DMS53 treated with DMSO at 0.1 percent for 48 hours (cell line): ENCODE measurements at regions not wholly inside any gene's neighbourhood (a gene's known extent, or its start where the extent isn't known, plus 50 kb on each side); places are given as distances from the start of the nearest gene placed in this dataset.

ENCODE experiments used
- DNase-seq: peaks from one replicate; lab custom pipeline; 2025; ENCODE audit not compliant: unreplicated experiment; lab: John Stamatoyannopoulos, UW

- no peak for DNase-seq
These were observed 156.6 kb upstream of the OPRM1 start for GRCh38 chr6:153882411-153882810.

DNA sequence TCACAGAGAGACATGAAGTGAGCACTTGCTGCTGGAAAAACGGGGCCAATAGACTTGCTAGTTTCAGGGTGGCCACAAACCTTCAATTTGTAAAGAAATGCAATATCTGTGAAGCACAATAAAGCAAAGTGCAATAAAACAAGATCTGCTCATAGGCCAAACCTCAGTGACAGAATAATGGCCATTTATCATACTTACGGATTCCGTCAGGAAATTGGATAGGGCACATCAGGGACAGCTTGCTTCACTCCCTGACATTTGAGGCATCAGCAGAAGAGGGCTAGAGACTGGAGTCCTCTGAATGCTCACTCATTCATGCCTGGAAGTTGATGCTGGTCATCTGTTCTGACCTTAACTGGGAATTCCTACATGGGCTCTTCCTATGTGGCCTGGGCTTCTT lies 165.5 kb upstream of the OPRM1 start:
- no peak for DNase-seq

DNA sequence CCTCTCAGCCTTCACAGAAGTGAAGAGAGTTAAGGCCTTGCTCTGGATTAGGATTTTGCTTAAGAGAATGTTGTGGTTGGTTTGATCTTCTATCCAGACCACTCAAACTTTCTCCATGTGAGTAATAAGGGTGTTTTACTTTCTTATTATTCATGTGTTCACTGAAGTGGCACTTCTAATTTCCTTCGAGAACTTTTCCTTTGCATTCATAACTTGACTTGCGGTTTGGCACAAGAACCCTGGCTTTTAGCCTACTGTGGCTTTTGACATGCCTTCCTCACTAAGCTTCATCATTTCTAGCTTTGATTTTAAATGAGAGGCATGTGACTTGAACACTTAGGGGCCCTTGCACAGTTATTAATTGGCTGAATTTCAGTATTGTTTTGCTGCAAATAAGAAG lies 166.1 kb upstream of the OPRM1 start:
- no peak for DNase-seq

- DNase-seq = no peak
These were observed 176.1 kb upstream of the OPRM1 start for GRCh38 chr6:153862927-153863326.

- no peak for DNase-seq
These were observed 176.9 kb upstream of the OPRM1 start for GRCh38 chr6:153862139-153862538.

DNA sequence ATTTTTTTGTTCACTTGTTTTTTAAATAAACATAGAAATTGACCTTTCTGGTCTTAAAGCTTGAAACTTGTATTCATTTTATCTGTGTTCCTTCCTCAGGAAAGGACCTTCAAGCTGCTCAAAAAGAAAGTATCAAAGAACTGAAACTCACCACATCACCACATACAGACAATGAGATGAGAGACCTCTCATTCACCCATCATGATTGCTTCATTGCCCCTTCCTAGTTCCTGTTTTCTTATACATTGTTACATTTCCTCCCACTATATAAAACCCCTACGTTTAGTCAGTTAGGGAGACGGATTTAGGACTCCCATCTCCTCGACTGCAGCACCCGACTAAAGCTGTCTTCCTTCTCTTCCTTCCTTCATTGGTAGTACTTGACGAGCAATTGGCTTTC lies 180.5 kb upstream of the OPRM1 start:
- no peak for DNase-seq

DNA sequence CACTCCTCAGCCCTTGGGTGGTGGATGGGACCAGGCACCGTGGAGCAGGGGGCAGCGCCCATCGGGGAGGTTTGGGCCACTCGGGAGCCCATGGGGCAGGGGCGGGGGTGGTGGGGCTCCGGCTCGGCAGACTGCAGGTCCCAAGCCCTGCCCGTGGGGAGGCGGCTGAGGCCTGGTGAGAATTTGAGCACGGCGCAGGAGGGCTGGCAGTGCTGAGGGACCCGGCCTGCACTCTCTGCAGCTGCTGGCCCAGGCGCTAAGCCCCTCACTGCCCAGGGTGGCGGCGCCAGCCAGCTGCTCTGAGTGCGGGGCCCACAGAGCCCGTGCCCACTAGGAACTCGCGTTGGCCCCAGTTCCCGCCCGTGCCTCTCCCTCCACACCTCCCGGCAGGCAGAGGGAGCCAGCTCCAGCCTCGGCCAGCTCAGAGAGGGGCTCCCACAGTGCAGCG lies 182.1 kb upstream of the OPRM1 start:
- no peak for DNase-seq

GRCh38 chr6:153852481-153852880 lies 186.6 kb upstream of the OPRM1 start:
- no peak for DNase-seq

DNA sequence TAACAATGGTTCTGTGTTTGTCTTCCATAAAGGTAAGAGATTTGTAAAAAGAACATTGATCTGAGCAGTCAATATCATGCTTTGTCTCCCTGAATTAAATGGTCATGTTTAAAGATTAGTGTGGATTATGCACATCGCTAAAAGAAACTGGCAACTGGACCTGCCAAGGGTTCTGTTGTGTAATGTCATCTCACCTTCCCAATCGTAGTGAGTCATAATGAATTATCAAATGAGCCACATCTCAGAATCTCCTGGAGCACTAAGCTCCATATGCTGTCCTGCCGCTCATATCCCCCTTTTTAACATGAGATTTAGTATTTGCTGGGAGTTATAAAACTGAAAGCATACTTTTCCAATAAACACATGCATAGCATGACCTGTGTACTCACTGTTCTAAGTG lies 187.0 kb upstream of the OPRM1 start:
- no peak for DNase-seq

DNA sequence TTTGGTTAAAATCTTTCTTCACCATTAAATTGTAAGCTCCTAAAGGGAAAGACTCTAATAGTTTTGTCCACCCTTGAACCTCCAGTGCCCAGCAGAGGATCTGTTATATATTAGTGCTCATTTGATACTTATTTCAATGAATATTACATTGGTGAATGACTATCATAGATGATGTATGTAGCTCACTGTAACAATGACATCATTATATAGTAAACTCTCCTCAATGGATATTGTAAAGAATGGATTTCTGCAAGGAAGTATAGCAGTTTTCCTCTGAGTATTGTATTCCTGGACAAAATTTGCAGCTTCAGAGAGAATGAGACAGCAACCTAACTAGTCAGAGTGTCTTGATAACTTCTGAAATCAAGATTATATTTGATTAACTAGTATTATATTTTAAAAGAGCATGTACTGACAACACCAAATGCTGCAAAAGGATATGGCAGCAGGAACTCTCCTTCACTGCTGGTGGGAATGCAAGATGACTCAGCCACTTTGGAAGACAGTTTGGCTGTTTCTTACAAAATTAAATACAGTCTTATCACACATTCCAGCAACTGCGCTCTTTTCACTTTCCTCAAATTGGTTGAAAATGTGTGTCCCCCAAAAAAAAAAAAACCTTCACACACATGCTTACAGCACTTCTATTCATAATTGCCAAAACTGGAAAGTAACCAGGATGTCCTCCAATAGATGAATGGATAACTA lies 189.8 kb upstream of the OPRM1 start:
- no peak for DNase-seq

DNA sequence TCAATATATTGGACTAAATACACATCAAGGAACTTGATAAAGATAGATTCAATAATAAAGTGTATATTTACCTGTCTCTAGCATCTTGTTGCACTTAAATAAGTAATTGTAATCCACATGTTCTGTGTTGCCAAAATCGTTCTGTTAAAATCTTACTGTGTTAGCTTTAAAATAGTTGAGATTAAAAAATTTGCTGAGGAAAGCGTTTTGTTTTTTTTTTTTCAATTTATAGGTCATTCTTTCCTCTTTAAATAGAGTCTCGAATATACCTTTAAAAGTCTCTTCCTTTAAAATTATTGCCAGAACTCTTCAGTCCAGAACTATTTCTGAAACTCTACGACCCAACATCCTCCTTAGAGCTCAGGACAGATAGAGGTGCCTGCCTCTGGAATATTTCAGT lies 195.6 kb upstream of the OPRM1 start:
- no peak for DNase-seq

- no peak for DNase-seq
These were observed 196.5 kb upstream of the OPRM1 start for GRCh38 chr6:153842491-153842890.

- no peak for DNase-seq
These were observed 198.8 kb upstream of the OPRM1 start for GRCh38 chr6:153840039-153840850.

- no peak for DNase-seq
These were observed 206.5 kb upstream of the OPRM1 start for GRCh38 chr6:153832543-153832942.

DNA sequence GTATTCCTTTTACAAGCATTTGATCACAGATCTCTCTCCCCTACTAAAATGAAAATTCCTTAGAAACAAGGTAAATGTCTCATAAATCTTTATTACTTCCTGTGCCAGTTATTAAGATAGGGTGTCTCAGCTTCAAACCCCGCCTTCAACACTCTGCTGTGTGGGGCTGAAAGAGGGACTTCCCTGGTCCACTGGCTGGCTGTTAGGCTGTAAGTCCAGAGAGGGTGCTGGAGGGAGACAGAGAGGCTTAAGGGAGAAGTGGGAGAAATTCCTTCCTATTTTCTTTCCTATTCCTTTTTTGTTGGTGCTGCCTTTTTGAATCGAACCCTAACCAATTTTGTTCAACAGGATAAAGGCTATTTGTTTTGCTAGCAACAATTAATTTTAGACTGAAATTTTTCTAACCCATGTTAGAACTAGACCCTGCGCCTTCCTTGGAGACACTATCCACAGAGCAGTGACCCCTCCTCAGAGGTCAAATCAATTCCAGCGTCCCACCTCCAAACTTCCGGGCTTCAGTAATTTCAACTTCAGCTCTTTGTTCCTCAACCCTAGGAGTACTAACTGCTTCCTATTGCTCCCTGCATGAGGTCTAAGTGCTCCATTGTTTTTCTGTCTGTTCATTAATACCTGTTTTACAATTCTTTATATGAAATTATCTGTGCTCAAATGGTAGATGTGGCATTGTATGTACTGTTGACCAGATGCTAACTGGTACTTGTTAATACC lies 207.5 kb upstream of the OPRM1 start:
- DNase-seq = no peak

- DNase-seq = no peak
These were observed 221.9 kb upstream of the OPRM1 start for GRCh38 chr6:153817173-153817572.

DNA sequence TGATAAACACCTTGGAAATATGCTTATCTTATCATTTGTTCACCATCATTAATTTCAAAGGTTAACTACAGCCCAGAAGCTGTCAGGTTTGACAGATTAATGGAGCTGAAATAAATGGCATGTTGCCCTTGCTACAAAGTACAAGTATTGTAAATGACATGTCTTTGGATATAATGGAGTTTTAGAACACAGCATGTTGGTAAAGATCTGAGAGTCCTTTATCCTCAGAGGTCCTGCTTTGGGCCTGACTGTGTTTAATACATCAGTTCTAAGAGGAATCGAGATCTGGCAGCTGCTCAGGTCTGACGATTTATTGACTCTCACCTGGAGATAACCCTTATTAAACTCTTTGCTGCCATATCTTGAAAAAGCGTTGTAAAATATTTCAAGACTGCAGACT lies 222.7 kb upstream of the OPRM1 start:
- no peak for DNase-seq

DNA sequence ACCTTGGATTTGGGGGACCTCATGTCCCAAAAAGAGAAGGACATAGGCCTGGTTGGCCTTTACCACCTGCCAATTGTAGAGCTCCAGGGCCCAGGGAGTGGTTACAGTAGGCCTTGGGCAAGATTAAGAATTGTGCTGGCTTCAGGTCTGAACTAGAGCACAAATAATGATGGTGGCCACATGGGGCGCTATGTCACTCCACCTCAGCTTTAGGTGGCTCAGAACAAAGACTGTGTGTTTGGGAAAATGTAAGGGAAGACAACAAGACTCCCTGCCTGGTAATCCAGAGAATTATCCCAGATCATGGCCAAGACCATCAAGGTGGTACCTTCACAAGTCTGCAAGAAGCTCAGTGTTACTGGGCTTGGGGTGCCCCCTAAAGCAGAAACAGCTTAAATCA lies 224.9 kb upstream of the OPRM1 start:
- no peak for DNase-seq

DNA sequence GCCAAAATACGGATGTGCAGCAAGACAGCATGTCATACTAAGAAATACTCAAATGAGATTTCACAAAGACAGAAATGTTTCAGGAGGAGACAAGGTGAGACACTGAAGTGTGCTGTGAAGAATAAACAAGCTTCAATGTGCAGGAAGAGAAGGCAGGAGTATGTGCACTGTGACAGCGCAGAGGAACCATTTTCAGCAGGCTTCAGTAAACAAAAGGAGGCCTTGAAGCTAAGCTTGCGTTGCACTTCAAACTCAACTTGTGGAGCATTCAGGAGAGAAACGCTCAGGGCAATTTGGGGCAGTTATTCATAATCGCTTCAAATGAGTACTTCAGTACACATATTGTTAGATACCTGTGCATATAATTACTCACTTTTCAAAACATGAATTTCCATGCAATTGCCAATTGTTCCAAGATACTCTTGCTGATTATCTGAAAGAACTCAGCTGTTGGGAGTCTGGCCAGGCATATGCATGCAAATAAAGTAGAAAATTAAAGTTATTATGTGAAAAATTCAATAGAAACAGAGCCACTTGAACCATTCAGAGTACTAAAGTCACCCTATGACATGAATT lies 234.2 kb upstream of the OPRM1 start:
- peak; percentile 32 for DNase-seq

DNA sequence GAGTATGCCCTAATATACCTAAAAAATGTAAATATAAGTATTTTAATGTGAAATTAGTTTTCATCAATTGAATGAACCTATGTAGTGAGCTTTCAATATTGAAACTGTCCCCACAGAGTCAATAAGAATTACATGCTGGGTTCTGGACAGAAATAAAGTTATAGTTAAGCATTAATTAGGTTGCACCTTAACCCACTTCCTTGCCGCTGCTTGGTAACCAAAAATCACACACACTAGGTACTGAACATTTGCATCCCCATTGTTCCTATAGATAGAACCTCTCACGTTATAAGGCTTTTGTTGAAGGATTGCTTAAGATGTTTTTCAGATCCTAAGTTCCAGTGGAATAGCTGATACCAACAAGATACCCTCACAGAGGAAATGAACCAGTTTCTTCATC lies 237.1 kb upstream of the OPRM1 start:
- no peak for DNase-seq

DNA sequence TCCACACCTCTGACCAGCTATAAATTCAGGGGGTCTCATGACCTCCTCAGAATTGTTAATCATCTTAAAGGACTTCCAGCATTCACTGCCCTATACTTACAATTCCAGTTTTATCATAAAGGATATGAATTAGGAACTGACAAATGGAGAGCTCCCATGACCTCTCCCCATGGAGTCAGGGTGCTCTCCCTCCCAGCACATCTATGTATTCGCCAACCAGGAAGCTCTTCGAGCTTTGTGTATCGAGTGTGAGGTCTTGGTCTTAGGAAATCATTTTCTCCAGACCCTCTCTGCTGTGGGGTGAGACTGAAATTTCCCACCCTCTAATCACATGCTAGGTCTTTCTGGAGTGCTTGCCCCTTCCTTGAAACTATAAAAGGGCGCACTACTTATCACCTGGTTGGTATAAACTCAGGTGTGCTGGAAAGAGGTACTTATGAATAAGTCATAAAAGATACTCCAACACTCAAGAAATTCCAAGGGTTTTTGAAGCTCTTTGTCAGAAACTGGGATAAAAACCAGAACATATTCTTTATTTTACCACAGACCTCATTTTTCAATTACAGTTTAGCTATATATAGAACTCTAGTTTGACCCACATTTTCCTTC lies 238.4 kb upstream of the OPRM1 start:
- DNase-seq = no peak
